HepG2 (cell line): ENCODE measurements at regions not wholly inside any gene's neighbourhood (a gene's known extent, or its start where the extent isn't known, plus 50 kb on each side); places are given as distances from the start of the nearest gene placed in this dataset.

ENCODE experiments used
- ATAC-seq: fragments of 200-7000 bp; cut with Tn5 transposase; 3 replicates; pipeline ENCODE4 v1.9.1; 2020; ENCODE audit warnings: mild to moderate bottlenecking, moderate library complexity
- BruUV-seq: library from RNA; stranded (reverse); fragments of 400-500 nt; replicated peaks from 2 replicates; lab custom pipeline; 2021; lab: Mats Ljungman, UMichigan
- CTCF ChIA-PET: fragments of 300-600 bp; formaldehyde crosslinking; extraction: SDS; loops from one replicate; lab custom pipeline; 2021; ENCODE audit warnings: low total read pairs, inconsistent platforms, low intra/inter-chr PET ratio; lab: Yijun Ruan, JAX
- POLR2A ChIA-PET: fragments of 350-600 bp; sonication (Branson Sonifier 250); formaldehyde crosslinking; loops from one replicate; lab custom pipeline; 2020; ENCODE audit warnings: antibody characterized with exemption, inconsistent platforms; lab: Yijun Ruan, JAX
- DNase-seq: peaks from one replicate; pipeline ENCODE4 v3.0.0-alpha.2; 2015; ENCODE audit warnings: low spot score
- FAIRE-seq: peaks from 3 replicates; lab custom pipeline; 2011; peaks lifted over from hg19 to GRCh38; lab: Jason Lieb, UNC
- H2AFZ ChIP-seq: one replicate; pipeline ENCODE4 v1.6.1; 2011; ENCODE audit warnings: low read length, inconsistent platforms
- H3K27ac ChIP-seq: fragments of 300-600 bp; 3 replicates; pipeline ENCODE4 v1.8.0; 2011; ENCODE audit warnings: mixed run types, mild to moderate bottlenecking, mixed read lengths, low read length, inconsistent platforms; ENCODE audit not compliant: insufficient read depth; ENCODE audit errors: extremely low read length
- H3K27me3 ChIP-seq, 2 experiments: fragments of 200-600 bp in 1 of 2; 2 replicates in 1 of 2; 3 replicates in 1 of 2; pipeline versions ENCODE4 v1.6.0 to v1.8.0; 2011; ENCODE audit warnings: low read length in 2 of 2, mild to moderate bottlenecking in 2 of 2, moderate library complexity in 2 of 2, inconsistent platforms in 1 of 2; ENCODE audit not compliant: insufficient read depth in 2 of 2, control insufficient read depth in 1 of 2
- H3K36me3 ChIP-seq, 2 experiments: fragments of 200-600 bp in 1 of 2; replicated peaks in 1 of 2; 2 replicates in 1 of 2; 3 replicates in 1 of 2; pipeline versions ENCODE4 v1.5.1 to v1.8.0; 2011; ENCODE audit warnings: low read length in 2 of 2, inconsistent platforms in 1 of 2; ENCODE audit not compliant: insufficient read depth in 2 of 2, control insufficient read depth in 1 of 2
- H3K4me1 ChIP-seq: 2 replicates; pipeline ENCODE4 v1.5.1; 2012; ENCODE audit warnings: low read length, inconsistent platforms; ENCODE audit not compliant: insufficient read depth
- H3K4me2 ChIP-seq: 2 replicates; pipeline ENCODE4 v1.6.0; 2011; ENCODE audit warnings: low read depth, low read length, inconsistent platforms
- H3K4me3 ChIP-seq, 3 experiments: fragments of 200-600 bp in 1 of 3; sonication (generic), shearing (Covaris generic) in 1 of 3; replicated peaks in 1 of 3; 2 replicates each; pipeline ENCODE4 v1.5.1; 2011 to 2016; ENCODE audit warnings: low read length in 3 of 3, inconsistent platforms in 2 of 3, low read depth in 2 of 3, mild to moderate bottlenecking in 2 of 3, control low read depth in 1 of 3, mixed read lengths in 1 of 3; ENCODE audit not compliant: insufficient read depth in 1 of 3
- H3K79me2 ChIP-seq: one replicate; pipeline ENCODE4 v1.6.1; 2011; ENCODE audit warnings: low read length, inconsistent platforms; ENCODE audit not compliant: insufficient read depth
- H3K9ac ChIP-seq: 2 replicates; pipeline ENCODE4 v1.6.0; 2011; ENCODE audit warnings: mild to moderate bottlenecking, low read depth, low read length, inconsistent platforms; ENCODE audit not compliant: insufficient read depth
- H3K9me3 ChIP-seq: 2 replicates; pipeline ENCODE4 v1.5.1; 2012; ENCODE audit warnings: mild to moderate bottlenecking, low read length
- H4K20me1 ChIP-seq: 2 replicates; pipeline ENCODE4 v1.6.0; 2011; ENCODE audit warnings: inconsistent platforms, mild to moderate bottlenecking, low read length, moderate library complexity; ENCODE audit not compliant: insufficient read depth
- CEBPB ChIP-seq: IDR thresholded peaks from 2 replicates; pipeline ENCODE4 v1.6.1; 2011; ENCODE audit warnings: low read depth, low read length, improper control_type of control experiment, borderline replicate concordance
- HNRNPH1 ChIP-seq: fragments of 200-400 bp; formaldehyde crosslinking; optimal IDR thresholded peaks from 2 replicates; pipeline ENCODE3; 2017; ENCODE audit warnings: mild to moderate bottlenecking, low read depth, low read length
- SRSF1 ChIP-seq: fragments of 200-400 bp; formaldehyde crosslinking; optimal IDR thresholded peaks from 2 replicates; pipeline ENCODE3; 2017; ENCODE audit warnings: mild to moderate bottlenecking, low read depth, low read length, moderate library complexity
- WGBS: methylation state at CpG from one replicate; pipeline ENCODE4 v1.1.6; 2017; ENCODE audit warnings: low lambda C conversion rate; 5-methylcytosine and 5-hydroxymethylcytosine counted together
- in situ Hi-C: cut with HindIII; loops from 2 replicates; pipeline ENCODE4 v1.10.0; 2017; ENCODE audit warnings: low pct_unique_long_range_greater_than_20kb; ENCODE audit not compliant: extremely low pct_ligation_motif_present
- intact Hi-C: fragments of 100-400 bp; cut with micrococcal nuclease; formaldehyde crosslinking; loops from one replicate; pipeline ENCODE4 v1.10.0; 2022; ENCODE audit not compliant: unreplicated experiment
- TF ChIP-seq, protein P1 (sequence below): sonication (generic); formaldehyde crosslinking; IDR thresholded peaks from 2 replicates; pipeline ENCODE4 v1.4.0; 2020; ENCODE audit warnings: missing genetic modification reagents, mild to moderate bottlenecking, borderline replicate concordance

GRCh38 chr6:130740308-130740707 is 86.9 kb upstream of the SMLR1 start:
- Histone ChIP-seq H3K9me3 (no peaks in the 10 kb centered on the region), H3K79me2 (no peaks in the 10 kb centered on the region), H3K4me1 (no peaks in the 10 kb centered on the region), H2AFZ (no peak overlapping the region), H3K27me3 (peaks cover 0 to 6% of the 10 kb centered on the region in 2 experiments; a peak in 1 of 5 replicates), H3K9ac (no peak overlapping the region), H4K20me1 (no peaks in the 10 kb centered on the region), H3K36me3 (no peaks in the 10 kb centered on the region), H3K27ac (no peak overlapping the region), H3K4me3 (no peak overlapping the region), H3K4me2 (no peak overlapping the region)
- TF ChIP-seq CEBPB (peak; percentile 14; the same call in 1 of the 2 replicates), SRSF1 (no peak)
- TF ChIP-seq, protein P1, sequence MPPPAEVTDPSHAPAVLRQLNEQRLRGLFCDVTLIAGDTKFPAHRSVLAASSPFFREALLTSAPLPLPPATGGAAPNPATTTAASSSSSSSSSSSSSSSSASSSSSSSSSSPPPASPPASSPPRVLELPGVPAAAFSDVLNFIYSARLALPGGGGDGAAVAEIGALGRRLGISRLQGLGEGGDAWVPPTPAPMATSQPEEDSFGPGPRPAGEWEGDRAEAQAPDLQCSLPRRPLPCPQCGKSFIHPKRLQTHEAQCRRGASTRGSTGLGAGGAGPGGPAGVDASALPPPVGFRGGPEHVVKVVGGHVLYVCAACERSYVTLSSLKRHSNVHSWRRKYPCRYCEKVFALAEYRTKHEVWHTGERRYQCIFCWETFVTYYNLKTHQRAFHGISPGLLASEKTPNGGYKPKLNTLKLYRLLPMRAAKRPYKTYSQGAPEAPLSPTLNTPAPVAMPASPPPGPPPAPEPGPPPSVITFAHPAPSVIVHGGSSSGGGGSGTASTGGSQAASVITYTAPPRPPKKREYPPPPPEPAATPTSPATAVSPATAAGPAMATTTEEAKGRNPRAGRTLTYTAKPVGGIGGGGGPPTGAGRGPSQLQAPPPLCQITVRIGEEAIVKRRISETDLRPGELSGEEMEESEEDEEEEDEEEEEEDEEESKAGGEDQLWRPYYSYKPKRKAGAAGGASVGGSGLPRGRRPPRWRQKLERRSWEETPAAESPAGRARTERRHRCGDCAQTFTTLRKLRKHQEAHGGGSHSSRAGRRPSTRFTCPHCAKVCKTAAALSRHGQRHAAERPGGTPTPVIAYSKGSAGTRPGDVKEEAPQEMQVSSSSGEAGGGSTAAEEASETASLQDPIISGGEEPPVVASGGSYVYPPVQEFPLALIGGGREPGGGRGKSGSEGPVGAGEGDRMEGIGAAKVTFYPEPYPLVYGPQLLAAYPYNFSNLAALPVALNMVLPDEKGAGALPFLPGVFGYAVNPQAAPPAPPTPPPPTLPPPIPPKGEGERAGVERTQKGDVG (CRISPR knock-in tag) = no peak
- BruUV-seq = no TSS peak
- intact Hi-C loops = no loop called here
- no peak for FAIRE-seq
- ChIA-PET CTCF (no interaction called here), POLR2A (no interaction called here)
- ATAC-seq = no peak
- in situ Hi-C loops = no loop called here
- DNase-seq = no peak

GRCh38 chr6:130742131-130742681 is 85.0 kb upstream of the SMLR1 start:
- no peak overlapping the region for H3K4me3 ChIP-seq
- ATAC-seq = no peak
- no peak for TF ChIP-seq HNRNPH1
- no peaks in the 10 kb centered on the region for H4K20me1 ChIP-seq
- no peak for DNase-seq
- intact Hi-C loops = no loop called here
- H3K79me2 ChIP-seq = no peaks in the 10 kb centered on the region
- H3K9ac ChIP-seq = no peak overlapping the region
- no peaks in the 10 kb centered on the region for H3K4me1 ChIP-seq
- H2AFZ ChIP-seq = no peak overlapping the region
- no peak overlapping the region for H3K27ac ChIP-seq
- H3K27me3 ChIP-seq = peaks cover 0 to 6% of the 10 kb centered on the region in 2 experiments; a peak in 1 of 5 replicates
- 31% methylated on average over 7 of the region's 7 CpGs for whole genome bisulfite sequencing
- in situ Hi-C loops = no loop called here
- ChIA-PET CTCF (no interaction called here), POLR2A (no interaction called here)
- no peak overlapping the region for H3K4me2 ChIP-seq
- no TSS peak for BruUV-seq
- no peaks in the 10 kb centered on the region for H3K36me3 ChIP-seq
- no peaks in the 10 kb centered on the region for H3K9me3 ChIP-seq
- FAIRE-seq = no peak
